HUES6 (cell line): ENCODE measurements at regions not wholly inside any gene's neighbourhood (a gene's known extent, or its start where the extent isn't known, plus 50 kb on each side); places are given as distances from the start of the nearest gene placed in this dataset.

Source experiments
- H3K27ac ChIP-seq: 2 replicates; pipeline ENCODE4 v1.7.0; 2013; ENCODE audit warnings: low read depth, mild to moderate bottlenecking, low read length, inconsistent platforms
- H3K27me3 ChIP-seq: 2 replicates; pipeline ENCODE4 v1.6.1; 2013; ENCODE audit warnings: low read length; ENCODE audit not compliant: control insufficient read depth, insufficient read depth
- H3K36me3 ChIP-seq: 2 replicates; pipeline ENCODE4 v1.6.1; 2013; ENCODE audit warnings: low read length; ENCODE audit not compliant: control insufficient read depth, insufficient read depth
- H3K4me1 ChIP-seq: 2 replicates; pipeline ENCODE4 v1.6.1; 2013; ENCODE audit warnings: low read length; ENCODE audit not compliant: control insufficient read depth, insufficient read depth
- H3K4me3 ChIP-seq: 2 replicates; pipeline ENCODE4 v1.5.1; 2013; ENCODE audit warnings: low read depth, low read length
- H3K9ac ChIP-seq: one replicate; pipeline ENCODE4 v1.6.1; 2013; ENCODE audit warnings: mild to moderate bottlenecking, low read length
- H3K9me3 ChIP-seq: 2 replicates; pipeline ENCODE4 v1.6.1; 2013; ENCODE audit warnings: low read depth, low read length; ENCODE audit not compliant: control insufficient read depth, insufficient read depth

GRCh38 chr18:78861116-78861515 lies 118.5 kb upstream of the SALL3 start:
- no peaks in the 10 kb centered on the region for H3K36me3 ChIP-seq
- no peaks in the 10 kb centered on the region for H3K27me3 ChIP-seq
- H3K9ac ChIP-seq = no peak overlapping the region
- no peaks in the 10 kb centered on the region for H3K9me3 ChIP-seq
- H3K27ac ChIP-seq = no peak overlapping the region
- H3K4me1 ChIP-seq = no peaks in the 10 kb centered on the region; the same call in 1 of the 2 replicates
- H3K4me3 ChIP-seq = no peak overlapping the region

DNA sequence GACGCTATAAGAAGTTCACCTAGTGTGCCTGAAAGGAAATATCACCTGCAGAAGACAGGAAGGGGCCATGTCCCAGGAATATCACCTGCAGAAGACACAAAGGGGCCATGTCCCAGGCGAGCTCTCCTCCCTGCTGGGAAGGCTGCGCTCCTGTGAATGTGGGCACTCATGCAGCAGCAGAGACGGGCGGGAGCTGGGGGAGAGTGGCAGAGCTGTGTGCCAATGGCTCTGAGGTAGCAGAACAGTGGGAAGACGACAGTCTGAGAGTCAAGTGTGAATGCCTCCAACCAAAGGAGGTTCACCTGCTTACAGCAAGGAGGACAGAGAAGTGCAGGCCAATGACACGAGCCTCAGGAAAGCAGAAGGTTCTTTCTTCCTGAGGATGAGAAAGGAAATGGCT lies 117.9 kb upstream of the SALL3 start:
- no peaks in the 10 kb centered on the region for H3K27me3 ChIP-seq

GRCh38 chr18:78862395-78862794 lies 117.2 kb upstream of the SALL3 start:
- Histone ChIP-seq H3K4me3 (no peak overlapping the region), H3K36me3 (no peaks in the 10 kb centered on the region), H3K27ac (no peak overlapping the region), H3K27me3 (no peaks in the 10 kb centered on the region), H3K9me3 (no peaks in the 10 kb centered on the region), H3K9ac (no peak overlapping the region), H3K4me1 (no peaks in the 10 kb centered on the region; the same call in 1 of the 2 replicates)

More for the DNA sequence above, 117.9 kb upstream of the SALL3 start:
- Histone ChIP-seq H3K9ac (no peak overlapping the region), H3K27ac (no peak overlapping the region), H3K36me3 (no peaks in the 10 kb centered on the region), H3K4me3 (no peak overlapping the region), H3K4me1 (no peaks in the 10 kb centered on the region; the same call in 1 of the 2 replicates), H3K9me3 (no peaks in the 10 kb centered on the region)

GRCh38 chr18:78865056-78865598 lies 114.5 kb upstream of the SALL3 start:
- Histone ChIP-seq H3K27ac (no peak overlapping the region), H3K36me3 (no peaks in the 10 kb centered on the region), H3K9ac (no peak overlapping the region), H3K9me3 (no peaks in the 10 kb centered on the region), H3K4me3 (no peak overlapping the region), H3K27me3 (no peaks in the 10 kb centered on the region), H3K4me1 (no peaks in the 10 kb centered on the region; the same call in 1 of the 2 replicates)

DNA sequence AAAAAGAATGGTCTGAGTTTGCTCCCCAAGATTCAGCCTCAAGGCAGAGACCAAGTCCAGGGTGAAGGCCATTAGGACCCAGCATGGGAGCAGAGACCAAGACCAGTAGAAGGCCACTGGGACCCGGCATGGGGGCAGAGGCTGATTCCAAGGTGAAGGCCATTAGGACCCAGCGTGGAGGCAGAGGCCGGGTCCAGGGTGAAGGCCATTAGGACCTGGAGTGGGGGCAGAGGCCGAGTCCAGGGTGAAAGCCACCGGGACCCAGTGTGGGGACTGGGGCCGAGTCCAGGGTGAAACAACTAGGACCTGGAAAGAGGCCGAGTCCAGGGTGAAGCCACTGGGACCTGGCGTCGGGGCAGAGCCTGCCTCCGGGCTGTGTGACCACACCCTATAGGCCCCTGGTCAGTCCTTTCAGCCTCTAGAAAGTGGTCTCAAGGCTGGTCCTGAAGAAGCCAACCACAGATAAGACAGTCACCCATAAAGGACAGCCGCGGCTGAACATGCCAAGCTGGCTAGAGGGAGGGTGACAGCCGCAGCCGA lies 113.8 kb upstream of the SALL3 start:
- no peaks in the 10 kb centered on the region for H3K9me3 ChIP-seq
- H3K27ac ChIP-seq = no peak overlapping the region
- no peaks in the 10 kb centered on the region; the same call in 1 of the 2 replicates for H3K4me1 ChIP-seq
- H3K27me3 ChIP-seq = no peaks in the 10 kb centered on the region
- no peak overlapping the region for H3K4me3 ChIP-seq
- H3K36me3 ChIP-seq = no peaks in the 10 kb centered on the region
- H3K9ac ChIP-seq = no peak overlapping the region

DNA sequence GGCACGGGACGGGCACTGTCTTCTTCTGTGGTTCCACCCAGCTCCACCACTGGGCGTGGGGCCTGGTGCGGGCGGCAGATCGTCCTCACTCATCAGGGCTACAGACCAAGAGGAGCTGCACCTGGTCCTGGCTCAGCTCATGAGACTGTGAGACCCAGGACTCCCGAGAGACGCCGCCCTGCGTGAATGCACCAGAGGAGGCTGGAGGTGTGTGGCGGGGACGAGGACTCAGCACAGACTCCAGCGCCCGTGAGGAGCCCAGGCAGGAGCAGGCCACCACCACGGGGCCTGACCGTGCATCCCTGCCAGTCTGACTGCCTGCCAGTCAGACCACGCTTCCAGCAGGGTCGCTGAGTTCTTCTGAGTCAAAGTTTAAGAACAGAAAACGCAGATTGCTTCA lies 112.5 kb upstream of the SALL3 start:
- no peaks in the 10 kb centered on the region for H3K36me3 ChIP-seq
- no peaks in the 10 kb centered on the region for H3K9me3 ChIP-seq
- H3K27me3 ChIP-seq = no peaks in the 10 kb centered on the region
- no peaks in the 10 kb centered on the region; the same call in 1 of the 2 replicates for H3K4me1 ChIP-seq
- H3K4me3 ChIP-seq = no peak overlapping the region
- H3K27ac ChIP-seq = no peak overlapping the region
- no peak overlapping the region for H3K9ac ChIP-seq

DNA sequence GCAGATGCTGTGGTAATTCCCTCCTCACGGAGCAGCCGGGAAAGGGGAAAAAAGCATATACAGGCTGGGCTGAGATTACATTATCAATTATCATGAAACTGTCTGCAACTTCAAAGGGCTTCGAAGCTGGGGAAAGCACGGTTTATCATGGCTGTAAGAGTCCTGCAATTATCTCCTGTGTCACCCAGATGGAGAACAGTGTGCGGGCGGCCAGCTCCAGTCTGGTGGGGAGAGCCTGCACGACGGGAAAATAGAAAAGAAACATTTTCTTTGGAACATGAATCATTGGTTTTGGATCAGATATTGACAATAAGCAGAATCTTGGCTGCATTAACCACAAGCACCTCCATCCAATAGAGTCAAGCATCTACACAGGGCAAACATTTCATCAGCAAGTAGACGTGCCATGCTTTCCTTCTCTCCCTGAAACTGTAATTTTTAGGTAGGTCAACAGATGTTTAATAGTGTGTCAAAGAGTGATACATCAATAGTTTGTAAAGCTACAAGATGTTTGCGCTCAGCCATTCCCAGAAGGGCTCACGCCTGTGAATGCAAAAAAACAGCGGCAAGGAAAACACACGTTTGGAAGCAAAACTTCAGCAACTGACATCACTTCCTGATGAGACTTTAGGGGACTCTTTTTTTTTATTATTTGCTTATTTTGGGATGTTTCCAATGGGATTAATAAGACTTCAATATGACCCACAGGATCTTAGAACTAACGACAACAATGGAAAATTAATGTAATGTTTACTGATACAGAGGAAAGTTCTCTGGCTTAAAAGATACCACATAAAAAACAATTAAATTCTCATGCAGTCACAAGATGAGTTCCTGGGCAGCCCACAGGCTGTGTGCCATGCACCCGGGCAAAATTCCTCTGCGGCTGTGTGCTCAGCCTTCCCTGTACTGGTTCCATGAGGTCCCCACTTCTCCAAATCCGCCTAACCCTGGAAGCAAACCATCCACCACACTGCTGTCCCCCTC lies 111.0 kb upstream of the SALL3 start:
- no peaks in the 10 kb centered on the region for H3K9me3 ChIP-seq
- H3K36me3 ChIP-seq = no peaks in the 10 kb centered on the region
- H3K4me1 ChIP-seq = no peaks in the 10 kb centered on the region
- no peak overlapping the region for H3K9ac ChIP-seq
- no peaks in the 10 kb centered on the region for H3K27me3 ChIP-seq
- H3K27ac ChIP-seq = no peak overlapping the region
- H3K4me3 ChIP-seq = no peak overlapping the region

- no peak overlapping the region for H3K9ac ChIP-seq
- H3K4me1 ChIP-seq = no peaks in the 10 kb centered on the region
- no peaks in the 10 kb centered on the region for H3K36me3 ChIP-seq
- H3K27ac ChIP-seq = no peak overlapping the region
- no peaks in the 10 kb centered on the region for H3K27me3 ChIP-seq
- no peak overlapping the region for H3K4me3 ChIP-seq
- H3K9me3 ChIP-seq = no peaks in the 10 kb centered on the region
These were observed 108.0 kb upstream of the SALL3 start for GRCh38 chr18:78871618-78872017.

- no peaks in the 10 kb centered on the region for H3K27me3 ChIP-seq
- H3K27ac ChIP-seq = no peak overlapping the region
- H3K9ac ChIP-seq = no peak overlapping the region
- no peak overlapping the region for H3K4me3 ChIP-seq
- no peaks in the 10 kb centered on the region for H3K4me1 ChIP-seq
- H3K9me3 ChIP-seq = no peaks in the 10 kb centered on the region
- no peaks in the 10 kb centered on the region for H3K36me3 ChIP-seq
These were observed 105.6 kb upstream of the SALL3 start for GRCh38 chr18:78873926-78874500.

GRCh38 chr18:78875016-78875777 lies 104.4 kb upstream of the SALL3 start:
- Histone ChIP-seq H3K27me3 (no peaks in the 10 kb centered on the region), H3K9ac (no peak overlapping the region)

More at GRCh38 chr18:78875016-78875777, 104.4 kb upstream of the SALL3 start:
- Histone ChIP-seq H3K36me3 (no peaks in the 10 kb centered on the region), H3K4me1 (no peaks in the 10 kb centered on the region), H3K9me3 (no peaks in the 10 kb centered on the region), H3K4me3 (no peak overlapping the region), H3K27ac (no peak overlapping the region)
